Skin epidermis (tissue), 12 donors: ENCODE measurements at regions not wholly inside any gene's neighbourhood (a gene's known extent, or its start where the extent isn't known, plus 50 kb on each side); places are given as distances from the start of the nearest gene placed in this dataset.

Source experiments
- H3K27ac ChIP-seq, 21 experiments: fragments of 200-600 bp; sonication (generic) in 11 of 21; one replicate each; pipeline ENCODE4 v1.5.0; 2020; ENCODE audit warnings: mild to moderate bottlenecking in 3 of 21, inconsistent platforms in 2 of 21, moderate library complexity in 2 of 21
- H3K4me3 ChIP-seq, 7 experiments: fragments of 200-600 bp; sonication (generic) in 2 of 7; one replicate each; pipeline ENCODE4 v1.5.0; 2020; ENCODE audit warnings: inconsistent platforms in 2 of 7, mild to moderate bottlenecking in 2 of 7, moderate library complexity in 1 of 7

- Histone ChIP-seq H3K4me3 (no peak overlapping the region), H3K27ac (peak overlapping the region in 1 of 21 experiments; percentile 21)
Observed at GRCh38 chr11:130634186-130634585, 185.7 kb downstream of the ADAMTS15 start.

GRCh38 chr11:130634961-130635473 lies 186.6 kb downstream of the ADAMTS15 start:
- Histone ChIP-seq H3K4me3 (no peak overlapping the region), H3K27ac (peak overlapping the region in 2 of 21 experiments; percentile 21 to 26)

GRCh38 chr11:130635937-130636630 lies 187.6 kb downstream of the ADAMTS15 start:
- H3K4me3 ChIP-seq: no peak overlapping the region
- H3K27ac ChIP-seq: no peak overlapping the region

- Histone ChIP-seq H3K4me3 (no peak overlapping the region), H3K27ac (no peak overlapping the region)
Observed at GRCh38 chr11:130636722-130637464, 188.4 kb downstream of the ADAMTS15 start.

- Histone ChIP-seq H3K27ac (no peak overlapping the region), H3K4me3 (no peak overlapping the region)
Observed at GRCh38 chr11:130637566-130637965, 189.1 kb downstream of the ADAMTS15 start.

- Histone ChIP-seq H3K4me3 (no peak overlapping the region), H3K27ac (no peak overlapping the region)
Observed at GRCh38 chr11:130638033-130638432, 189.6 kb downstream of the ADAMTS15 start.

- H3K27ac ChIP-seq: no peak overlapping the region
- no peak overlapping the region for H3K4me3 ChIP-seq
Observed at GRCh38 chr11:130638624-130639023, 190.2 kb downstream of the ADAMTS15 start.

- Histone ChIP-seq H3K4me3 (no peak overlapping the region), H3K27ac (no peak overlapping the region)
Observed at GRCh38 chr11:130639369-130639768, 190.9 kb downstream of the ADAMTS15 start.

- no peak overlapping the region for H3K4me3 ChIP-seq
- no peak overlapping the region for H3K27ac ChIP-seq
Observed at GRCh38 chr11:130640526-130640925, 192.1 kb downstream of the ADAMTS15 start.

GRCh38 chr11:130641876-130642275 lies 193.4 kb downstream of the ADAMTS15 start:
- Histone ChIP-seq H3K27ac (no peak overlapping the region), H3K4me3 (no peak overlapping the region)

GRCh38 chr11:130642994-130643393 lies 194.5 kb downstream of the ADAMTS15 start:
- H3K27ac ChIP-seq: no peak overlapping the region
- H3K4me3 ChIP-seq: no peak overlapping the region

- H3K27ac ChIP-seq: peak overlapping the region in 1 of 21 experiments; percentile 5
- no peak overlapping the region for H3K4me3 ChIP-seq
Observed at GRCh38 chr11:130644187-130644586, 195.7 kb downstream of the ADAMTS15 start.

GRCh38 chr11:130645164-130645842 lies 196.9 kb downstream of the ADAMTS15 start:
- H3K27ac ChIP-seq: peak overlapping the region in 3 of 21 experiments; percentile 9 to 21 (median 17)
- H3K4me3 ChIP-seq: no peak overlapping the region

- H3K4me3 ChIP-seq: no peak overlapping the region
- peak overlapping the region in 4 of 21 experiments; percentile 1 to 21 (median 13) for H3K27ac ChIP-seq
Observed at GRCh38 chr11:130645843-130646197, 197.4 kb downstream of the ADAMTS15 start.

- Histone ChIP-seq H3K27ac (peak overlapping the region in 6 of 21 experiments; percentile 19 to 54 (median 38)), H3K4me3 (no peak overlapping the region)
Observed at GRCh38 chr11:130646881-130647280, 198.4 kb downstream of the ADAMTS15 start.

- H3K27ac ChIP-seq: peak overlapping the region in 8 of 21 experiments; percentile 8 to 54 (median 38)
- no peak overlapping the region for H3K4me3 ChIP-seq
Observed at GRCh38 chr11:130647371-130647770, 198.9 kb downstream of the ADAMTS15 start.

GRCh38 chr11:130649801-130650200 lies 201.4 kb downstream of the ADAMTS15 start:
- Histone ChIP-seq H3K4me3 (no peak overlapping the region), H3K27ac (peak overlapping the region in 9 of 21 experiments; percentile 7 to 70 (median 29))

- no peak overlapping the region for H3K4me3 ChIP-seq
- peak overlapping the region in 11 of 21 experiments; percentile 7 to 70 (median 29) for H3K27ac ChIP-seq
Observed at GRCh38 chr11:130650456-130651030, 202.1 kb downstream of the ADAMTS15 start.

GRCh38 chr11:130651066-130651855 lies 202.8 kb downstream of the ADAMTS15 start:
- Histone ChIP-seq H3K27ac (peak overlapping the region in 6 of 21 experiments; percentile 19 to 66 (median 53)), H3K4me3 (no peak overlapping the region)
